ENCODE measurements at regions not wholly inside any gene's neighbourhood (a gene's known extent, or its start where the extent isn't known, plus 50 kb on each side); places are given as distances from the start of the nearest gene placed in this dataset.
"Not testable (repeated sequence)": the region's sequence is repeated elsewhere in the genome, so short reads cannot be mapped to it uniquely, and the experiment has no call there.

DNA sequence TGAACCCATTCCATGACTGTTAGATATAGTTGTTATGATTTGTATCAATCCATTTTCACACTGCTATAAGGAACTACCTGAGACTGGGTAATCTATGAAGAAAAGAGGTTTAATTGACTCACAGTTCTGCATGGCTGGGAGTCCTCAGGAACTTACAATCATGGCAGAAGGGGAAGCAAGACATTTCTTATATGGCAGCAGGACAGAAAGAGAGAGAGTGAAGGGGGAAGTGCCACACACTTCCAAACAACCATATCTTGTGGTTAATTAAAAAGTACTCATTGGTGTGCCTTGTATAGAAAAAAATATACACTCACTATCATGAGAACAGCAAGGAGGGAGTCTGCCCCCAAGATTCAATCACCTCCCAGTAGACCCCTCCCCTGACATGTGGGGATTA, 137.6 kb upstream of the NBPF11 start:
- H3K4me1 ChIP-seq = no peaks in the 10 kb centered on the region
- no peaks in the 10 kb centered on the region for H3K9me3 ChIP-seq
- H3K36me3 ChIP-seq = no peaks in the 10 kb centered on the region
- ATAC-seq (no peak), DNase-seq (no peak)
- H3K27me3 ChIP-seq = no peaks in the 10 kb centered on the region
- H3K4me3 ChIP-seq = no peak overlapping the region
- intact Hi-C loops (cut with DNase I; ENCODE audit: low total_unique reads) = no loop called here
- no peak overlapping the region for H3K27ac ChIP-seq
- in situ Hi-C loops (cut with MboI; ENCODE audit: low sequenced_read_pairs in 4 of 4) = no loop called here
- TF ChIP-seq POLR2A (IDR thresholded peaks at IDR 0.05) = no peak
- TF ChIP-seq, protein P1, sequence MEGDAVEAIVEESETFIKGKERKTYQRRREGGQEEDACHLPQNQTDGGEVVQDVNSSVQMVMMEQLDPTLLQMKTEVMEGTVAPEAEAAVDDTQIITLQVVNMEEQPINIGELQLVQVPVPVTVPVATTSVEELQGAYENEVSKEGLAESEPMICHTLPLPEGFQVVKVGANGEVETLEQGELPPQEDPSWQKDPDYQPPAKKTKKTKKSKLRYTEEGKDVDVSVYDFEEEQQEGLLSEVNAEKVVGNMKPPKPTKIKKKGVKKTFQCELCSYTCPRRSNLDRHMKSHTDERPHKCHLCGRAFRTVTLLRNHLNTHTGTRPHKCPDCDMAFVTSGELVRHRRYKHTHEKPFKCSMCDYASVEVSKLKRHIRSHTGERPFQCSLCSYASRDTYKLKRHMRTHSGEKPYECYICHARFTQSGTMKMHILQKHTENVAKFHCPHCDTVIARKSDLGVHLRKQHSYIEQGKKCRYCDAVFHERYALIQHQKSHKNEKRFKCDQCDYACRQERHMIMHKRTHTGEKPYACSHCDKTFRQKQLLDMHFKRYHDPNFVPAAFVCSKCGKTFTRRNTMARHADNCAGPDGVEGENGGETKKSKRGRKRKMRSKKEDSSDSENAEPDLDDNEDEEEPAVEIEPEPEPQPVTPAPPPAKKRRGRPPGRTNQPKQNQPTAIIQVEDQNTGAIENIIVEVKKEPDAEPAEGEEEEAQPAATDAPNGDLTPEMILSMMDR (IDR thresholded peaks at IDR 0.05 in 4 of 5, conservative IDR thresholded peaks at IDR 0.05 in 1 of 5) = no peak

DNA sequence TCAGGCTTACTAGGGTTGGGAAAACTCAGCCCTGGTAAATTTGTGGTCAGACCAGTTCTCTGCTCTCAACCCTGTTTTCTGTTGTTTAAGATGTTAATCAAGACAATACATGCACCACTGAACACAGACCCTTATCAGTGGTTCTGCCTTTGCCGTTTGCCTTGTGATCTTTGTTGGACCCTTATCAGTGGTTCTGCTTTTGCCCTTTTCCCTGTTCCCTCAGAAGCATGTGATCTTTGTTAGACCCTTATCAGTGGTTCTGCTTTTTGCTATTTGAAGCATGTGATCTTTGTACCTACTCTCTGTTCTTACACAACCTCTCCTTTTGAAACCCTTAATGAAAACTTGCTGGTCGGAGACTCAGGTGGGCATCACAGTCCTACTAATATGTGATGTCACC, 133.9 kb upstream of the NBPF11 start:
- H3K4me3 ChIP-seq; ATAC-seq; intact Hi-C loops (cut with DNase I; ENCODE audit: low total_unique reads); H3K9me3 ChIP-seq; in situ Hi-C loops (cut with MboI; ENCODE audit: low sequenced_read_pairs in 4 of 4); H3K4me1 ChIP-seq; H3K27me3 ChIP-seq; H3K36me3 ChIP-seq; DNase-seq; H3K27ac ChIP-seq: not testable (repeated sequence)

DNA sequence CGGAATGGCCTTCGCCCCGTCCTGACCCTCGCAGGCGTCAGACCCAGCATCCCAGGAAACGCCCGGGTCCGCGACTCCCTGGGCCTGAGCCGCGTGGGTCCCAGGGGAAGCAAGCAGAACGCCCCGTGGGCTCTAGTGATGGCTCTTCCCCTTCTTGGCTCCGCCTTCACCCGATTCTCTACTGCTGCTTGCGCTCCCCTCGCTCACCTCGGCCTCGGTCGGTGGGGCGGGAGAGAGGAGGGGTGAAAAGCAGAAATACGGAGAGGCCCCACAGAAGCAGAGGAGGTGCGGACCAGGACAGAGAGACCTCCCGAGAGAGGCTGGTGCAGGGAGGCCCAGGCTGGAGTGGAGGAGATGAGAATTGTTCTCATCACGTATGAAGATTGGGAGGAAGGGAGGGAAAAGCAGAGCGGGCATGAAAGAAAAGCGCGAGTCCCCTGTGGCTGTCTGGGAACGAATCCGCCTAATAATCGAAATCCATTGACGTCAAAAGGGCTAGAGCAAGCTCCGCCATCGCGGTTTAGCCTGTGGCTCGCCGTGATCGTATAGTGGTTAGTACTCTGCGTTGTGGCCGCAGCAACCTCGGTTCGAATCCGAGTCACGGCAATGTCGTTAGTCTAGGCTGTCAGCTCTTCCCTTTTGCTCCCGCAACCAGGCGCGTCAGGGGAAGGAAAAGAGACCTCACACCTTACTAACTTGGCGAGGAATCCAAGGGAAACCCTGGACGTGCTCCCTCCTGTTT, 128.9 kb upstream of the NBPF11 start:
- H3K4me3 ChIP-seq = peak overlapping the region in 1 of 4 donors; percentile 34
- in situ Hi-C loops (cut with MboI; ENCODE audit: low sequenced_read_pairs in 4 of 4); intact Hi-C loops (cut with DNase I; ENCODE audit: low total_unique reads); H3K4me1 ChIP-seq; DNase-seq; H3K36me3 ChIP-seq; H3K9me3 ChIP-seq; H3K27ac ChIP-seq: not testable (repeated sequence)
- peak in 1 of 2 donors; percentile 26 for ATAC-seq
- H3K27me3 ChIP-seq = peaks cover 5 to 31% (median 16%) of the 10 kb centered on the region in 3 donors

DNA sequence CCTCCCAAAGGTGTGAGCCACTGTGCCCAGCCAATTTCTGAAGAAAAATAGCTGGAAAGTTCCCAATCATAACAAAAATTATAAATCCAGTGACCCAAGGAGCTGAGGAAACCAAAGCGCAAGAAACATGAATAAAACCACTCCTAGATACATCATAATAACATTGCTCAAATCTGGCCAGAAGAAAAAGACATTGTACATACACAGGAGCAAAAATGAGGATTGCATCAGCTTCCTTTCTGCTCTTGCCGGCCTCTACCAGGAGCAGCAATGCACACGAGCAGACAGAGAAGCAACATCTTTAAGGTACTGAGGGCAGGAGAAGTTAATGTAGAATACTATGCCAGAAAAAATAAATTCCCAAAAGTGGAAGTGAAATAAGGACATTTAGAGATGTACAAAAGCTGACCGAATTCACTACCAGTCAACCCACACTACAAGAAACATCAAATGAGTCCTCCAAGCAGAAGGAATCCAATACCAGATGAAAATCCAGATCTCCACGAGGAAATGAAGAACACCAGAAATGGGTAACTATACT, 127.0 kb upstream of the NBPF11 start:
- intact Hi-C loops (cut with DNase I; ENCODE audit: low total_unique reads); ATAC-seq; H3K36me3 ChIP-seq; in situ Hi-C loops (cut with MboI; ENCODE audit: low sequenced_read_pairs in 4 of 4); H3K9me3 ChIP-seq; DNase-seq; H3K27ac ChIP-seq; H3K4me3 ChIP-seq; H3K4me1 ChIP-seq: not testable (repeated sequence)
- H3K27me3 ChIP-seq = peaks cover 5 to 41% (median 19%) of the 10 kb centered on the region in 3 donors

DNA sequence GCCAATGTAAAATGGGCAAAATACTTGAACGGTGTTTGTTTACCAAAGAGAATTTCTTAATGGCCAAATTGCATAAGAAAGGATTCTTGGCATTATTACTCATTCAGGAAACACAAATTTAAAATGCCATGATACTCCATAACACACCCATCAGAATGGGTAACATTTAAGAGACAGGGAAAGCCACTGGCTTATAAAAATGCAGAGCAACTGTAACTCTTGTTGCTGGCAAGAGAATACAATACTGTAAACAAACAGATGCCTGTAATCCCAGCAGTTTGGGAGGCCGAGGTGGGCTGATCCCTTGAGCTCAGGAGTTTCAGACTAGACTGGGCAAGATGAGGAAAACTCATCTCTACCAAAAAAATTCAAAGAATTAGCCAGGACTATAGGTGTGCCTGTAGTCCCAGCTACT, 125.8 kb upstream of the NBPF11 start:
- intact Hi-C loops (cut with DNase I; ENCODE audit: low total_unique reads); in situ Hi-C loops (cut with MboI; ENCODE audit: low sequenced_read_pairs in 4 of 4); H3K27ac ChIP-seq; H3K4me3 ChIP-seq; H3K36me3 ChIP-seq; ATAC-seq; H3K4me1 ChIP-seq; DNase-seq; H3K9me3 ChIP-seq: not testable (repeated sequence)
- peaks cover 5 to 41% (median 19%) of the 10 kb centered on the region in 3 donors for H3K27me3 ChIP-seq

DNA sequence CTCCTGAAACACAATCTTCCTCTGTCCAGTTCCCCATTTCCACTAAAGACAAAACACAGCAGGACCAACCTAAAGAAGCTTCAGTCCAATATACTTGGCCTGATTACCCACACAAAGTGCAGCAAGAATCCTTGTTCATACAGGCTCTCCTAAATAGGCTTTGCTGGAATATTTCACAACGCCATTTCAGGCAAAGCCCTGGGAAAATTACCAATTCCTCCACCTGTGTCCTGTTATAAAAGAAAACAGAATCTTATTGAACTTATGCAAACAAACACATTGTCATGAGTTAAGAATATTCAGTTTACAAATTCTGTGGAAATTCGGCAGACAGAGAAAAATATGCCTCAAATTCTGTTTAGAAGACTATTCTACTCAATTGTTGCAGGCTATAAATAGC, 115.0 kb upstream of the NBPF11 start:
- in situ Hi-C loops (cut with MboI; ENCODE audit: low sequenced_read_pairs in 4 of 4); ATAC-seq; intact Hi-C loops (cut with DNase I; ENCODE audit: low total_unique reads): not testable (repeated sequence)

DNA sequence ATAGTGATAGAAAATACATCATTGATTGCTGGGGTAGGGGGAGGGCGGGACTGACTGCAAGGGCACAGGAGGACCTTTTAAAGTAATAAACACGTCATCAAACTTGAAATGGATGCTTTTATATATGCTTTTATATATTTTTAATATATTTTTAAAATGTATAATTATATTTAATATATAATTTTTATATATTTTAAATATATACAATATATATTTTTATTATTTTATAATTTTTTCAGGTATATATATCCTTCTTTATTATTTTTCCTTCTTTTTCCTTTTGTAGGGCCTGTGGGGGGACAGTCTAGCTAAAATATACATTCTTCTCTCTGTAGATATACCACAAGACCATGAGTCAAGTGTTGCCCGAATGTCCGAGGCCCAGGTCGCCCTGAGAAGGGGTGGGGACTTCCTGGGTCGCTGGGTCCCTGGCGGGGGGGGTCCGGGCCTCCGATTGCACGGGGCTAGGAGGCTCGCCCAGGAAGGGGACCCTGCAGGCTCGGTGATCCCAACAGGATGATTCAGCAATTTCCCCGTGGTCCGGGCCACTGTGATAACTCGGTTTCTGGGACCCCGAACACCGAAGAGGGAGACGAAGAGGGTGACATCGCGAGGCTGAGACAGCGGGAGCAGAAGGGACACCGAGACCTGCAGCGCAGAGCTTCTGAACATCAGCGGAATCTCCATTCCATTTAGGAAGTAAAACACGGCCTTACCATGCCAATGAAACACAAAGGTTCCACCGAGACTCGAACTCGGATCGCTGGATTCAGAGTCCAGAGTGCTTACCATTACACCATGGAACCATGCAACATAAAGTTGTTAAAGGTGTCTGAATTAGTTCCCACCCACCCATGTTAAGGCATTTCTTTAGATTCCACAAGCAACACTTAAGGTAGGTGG, 112.5 kb upstream of the NBPF11 start:
- H3K4me1 ChIP-seq = peaks cover 0 to 11% of the 10 kb centered on the region in 2 donors
- DNase-seq (no peak), ATAC-seq (no peak)
- no peak overlapping the region for H3K4me3 ChIP-seq
- H3K9me3 ChIP-seq = no peaks in the 10 kb centered on the region
- intact Hi-C loops (cut with DNase I; ENCODE audit: low total_unique reads) (no loop called here), in situ Hi-C loops (cut with MboI; ENCODE audit: low sequenced_read_pairs in 4 of 4) (no loop called here)
- H3K27ac ChIP-seq = no peak overlapping the region
- TF ChIP-seq, protein P1 (IDR thresholded peaks at IDR 0.05 in 4 of 5, conservative IDR thresholded peaks at IDR 0.05 in 1 of 5) = no peak
- TF ChIP-seq POLR2A (IDR thresholded peaks at IDR 0.05) = no peak
- H3K36me3 ChIP-seq = no peaks in the 10 kb centered on the region
- peaks cover 0 to 17% (median 11%) of the 10 kb centered on the region in 3 donors for H3K27me3 ChIP-seq

More for the DNA sequence above, 115.0 kb upstream of the NBPF11 start:
- not testable (repeated sequence) for DNase-seq, H3K4me3 ChIP-seq, H3K27ac ChIP-seq, H3K36me3 ChIP-seq, H3K9me3 ChIP-seq
- peaks cover 0 to 17% (median 9%) of the 10 kb centered on the region in 3 donors for H3K27me3 ChIP-seq
- H3K4me1 ChIP-seq = peaks cover 0 to 11% of the 10 kb centered on the region in 2 donors
